IPS-18a (cell line): ENCODE measurements at regions not wholly inside any gene's neighbourhood (a gene's known extent, or its start where the extent isn't known, plus 50 kb on each side); places are given as distances from the start of the nearest gene placed in this dataset.
"Not testable (repeated sequence)": the region's sequence is repeated elsewhere in the genome, so short reads cannot be mapped to it uniquely, and the experiment has no call there.

Experiments
- H3K27ac ChIP-seq: one replicate; pipeline ENCODE4 v1.5.1; 2013; ENCODE audit warnings: low read length
- H3K27me3 ChIP-seq: one replicate; pipeline ENCODE4 v1.6.1; 2013; ENCODE audit warnings: mild to moderate bottlenecking, low read length; ENCODE audit not compliant: control insufficient read depth, insufficient read depth
- H3K36me3 ChIP-seq: one replicate; pipeline ENCODE4 v1.6.1; 2013; ENCODE audit warnings: low read depth, low read length; ENCODE audit not compliant: control insufficient read depth
- H3K4me1 ChIP-seq: one replicate; pipeline ENCODE4 v1.6.1; 2013; ENCODE audit warnings: low read depth, low read length; ENCODE audit not compliant: control insufficient read depth
- H3K4me3 ChIP-seq: one replicate; pipeline ENCODE4 v1.5.1; 2013; ENCODE audit warnings: low read length
- H3K9ac ChIP-seq: one replicate; pipeline ENCODE4 v1.6.1; 2013; ENCODE audit warnings: mild to moderate bottlenecking, low read length, moderate library complexity
- H3K9me3 ChIP-seq: one replicate; pipeline ENCODE4 v1.6.1; 2013; ENCODE audit warnings: low read depth, low read length; ENCODE audit not compliant: control insufficient read depth

GRCh38 chr2:111667001-111667400, 217.0 kb downstream of the ANAPC1 start:
- H3K4me1 ChIP-seq, result no peaks in the 10 kb centered on the region
- H3K27me3 ChIP-seq, result no peaks in the 10 kb centered on the region

GRCh38 chr2:111667542-111668273, 216.3 kb downstream of the ANAPC1 start:
- H3K9me3 ChIP-seq, result no peaks in the 10 kb centered on the region
- no peak overlapping the region for H3K27ac ChIP-seq
- H3K4me3 ChIP-seq, result no peak overlapping the region
- no peaks in the 10 kb centered on the region for H3K36me3 ChIP-seq
- H3K27me3 ChIP-seq, result no peaks in the 10 kb centered on the region
- no peaks in the 10 kb centered on the region for H3K4me1 ChIP-seq
- H3K9ac ChIP-seq, result no peak overlapping the region

More at GRCh38 chr2:111667001-111667400, 217.0 kb downstream of the ANAPC1 start:
- no peak overlapping the region for H3K27ac ChIP-seq
- H3K9me3 ChIP-seq, result no peaks in the 10 kb centered on the region
- H3K36me3 ChIP-seq, result no peaks in the 10 kb centered on the region
- H3K4me3 ChIP-seq, result no peak overlapping the region
- no peak overlapping the region for H3K9ac ChIP-seq

GRCh38 chr2:111668274-111668616, 215.7 kb downstream of the ANAPC1 start:
- no peaks in the 10 kb centered on the region for H3K9me3 ChIP-seq
- H3K27me3 ChIP-seq, result no peaks in the 10 kb centered on the region
- no peak overlapping the region for H3K4me3 ChIP-seq
- no peak overlapping the region for H3K9ac ChIP-seq
- no peak overlapping the region for H3K27ac ChIP-seq
- no peaks in the 10 kb centered on the region for H3K4me1 ChIP-seq
- H3K36me3 ChIP-seq, result no peaks in the 10 kb centered on the region

- Histone ChIP-seq H3K9me3 (no peaks in the 10 kb centered on the region), H3K9ac (no peak overlapping the region), H3K27me3 (no peaks in the 10 kb centered on the region), H3K4me3 (no peak overlapping the region), H3K36me3 (no peaks in the 10 kb centered on the region), H3K27ac (no peak overlapping the region), H3K4me1 (no peaks in the 10 kb centered on the region)
Observed at GRCh38 chr2:111668741-111669140, 215.3 kb downstream of the ANAPC1 start.

GRCh38 chr2:111669928-111670695, 213.9 kb downstream of the ANAPC1 start:
- Histone ChIP-seq H3K9me3 (no peaks in the 10 kb centered on the region), H3K27ac (no peak overlapping the region), H3K4me3 (no peak overlapping the region), H3K4me1 (no peaks in the 10 kb centered on the region), H3K36me3 (no peaks in the 10 kb centered on the region), H3K27me3 (no peaks in the 10 kb centered on the region), H3K9ac (no peak overlapping the region)

GRCh38 chr2:111670776-111671175, 213.2 kb downstream of the ANAPC1 start:
- Histone ChIP-seq H3K4me3 (no peak overlapping the region), H3K4me1 (no peaks in the 10 kb centered on the region), H3K27me3 (no peaks in the 10 kb centered on the region), H3K9ac (no peak overlapping the region), H3K9me3 (no peaks in the 10 kb centered on the region), H3K36me3 (no peaks in the 10 kb centered on the region), H3K27ac (no peak overlapping the region)

GRCh38 chr2:111671426-111672150, 212.4 kb downstream of the ANAPC1 start:
- H3K27ac ChIP-seq, result no peak overlapping the region
- H3K9me3 ChIP-seq, result no peaks in the 10 kb centered on the region
- H3K27me3 ChIP-seq, result no peaks in the 10 kb centered on the region
- no peaks in the 10 kb centered on the region for H3K36me3 ChIP-seq
- no peak overlapping the region for H3K4me3 ChIP-seq
- no peaks in the 10 kb centered on the region for H3K4me1 ChIP-seq
- no peak overlapping the region for H3K9ac ChIP-seq

- not testable (repeated sequence) for H3K9ac ChIP-seq, H3K27me3 ChIP-seq, H3K4me1 ChIP-seq, H3K36me3 ChIP-seq, H3K4me3 ChIP-seq, H3K27ac ChIP-seq, H3K9me3 ChIP-seq
Observed at GRCh38 chr2:111672641-111673040, 211.4 kb downstream of the ANAPC1 start.

- H3K27me3 ChIP-seq, result no peaks in the 10 kb centered on the region
Observed at GRCh38 chr2:111673526-111673925, 210.5 kb downstream of the ANAPC1 start.

GRCh38 chr2:111675419-111676194, 208.4 kb downstream of the ANAPC1 start:
- Histone ChIP-seq H3K4me1 (peaks cover 9% of the 10 kb centered on the region), H3K9ac (no peak overlapping the region), H3K27ac (no peak overlapping the region), H3K4me3 (no peak overlapping the region), H3K9me3 (no peaks in the 10 kb centered on the region), H3K36me3 (no peaks in the 10 kb centered on the region), H3K27me3 (no peaks in the 10 kb centered on the region)

More at GRCh38 chr2:111673526-111673925, 210.5 kb downstream of the ANAPC1 start:
- Histone ChIP-seq H3K9ac (no peak overlapping the region), H3K4me3 (no peak overlapping the region), H3K4me1 (peaks cover 6% of the 10 kb centered on the region), H3K9me3 (no peaks in the 10 kb centered on the region), H3K36me3 (no peaks in the 10 kb centered on the region), H3K27ac (no peak overlapping the region)

- H3K27me3 ChIP-seq, result no peaks in the 10 kb centered on the region
- H3K9me3 ChIP-seq, result no peaks in the 10 kb centered on the region
- H3K27ac ChIP-seq, result no peak overlapping the region
- H3K4me1 ChIP-seq, result peaks cover 9% of the 10 kb centered on the region
- no peaks in the 10 kb centered on the region for H3K36me3 ChIP-seq
- H3K9ac ChIP-seq, result no peak overlapping the region
- H3K4me3 ChIP-seq, result no peak overlapping the region
Observed at GRCh38 chr2:111676291-111676822, 207.6 kb downstream of the ANAPC1 start.
